SK-N-SH treated with all-trans-retinoic acid at 6 μM for 48 hours (cell line): ENCODE measurements at regions not wholly inside any gene's neighbourhood (a gene's known extent, or its start where the extent isn't known, plus 50 kb on each side); places are given as distances from the start of the nearest gene placed in this dataset.

Experiments
- ATAC-seq: fragments of 200-7000 bp; cut with Tn5 transposase; 3 replicates; pipeline ENCODE4 v1.9.1; 2020; ENCODE audit warnings: mild to moderate bottlenecking, moderate library complexity
- ARNTL ChIP-seq: fragments of 450-650 bp; formaldehyde crosslinking; IDR thresholded peaks from 2 replicates; pipeline ENCODE4 v1.5.0; 2020; ENCODE audit warnings: low read depth, mild to moderate bottlenecking, moderate library complexity, borderline replicate concordance
- BACH2 ChIP-seq: fragments of 250-450 bp; sonication (Bioruptor Pico); IDR thresholded peaks from 2 replicates; pipeline ENCODE4 v1.9.0; 2021; ENCODE audit warnings: mild to moderate bottlenecking, borderline replicate concordance
- CSDC2 ChIP-seq: fragments of 250-450 bp; sonication (Bioruptor Pico); IDR thresholded peaks from 2 replicates; pipeline ENCODE4 v1.5.0; 2020; ENCODE audit warnings: mild to moderate bottlenecking, moderate library complexity
- GLIS3 ChIP-seq: fragments of 250-450 bp; sonication (Bioruptor Pico); IDR thresholded peaks from 2 replicates; pipeline ENCODE4 v1.5.0; 2020; ENCODE audit warnings: mild to moderate bottlenecking, moderate library complexity
- ISL1 ChIP-seq: fragments of 250-450 bp; sonication (Bioruptor Pico); IDR thresholded peaks from 2 replicates; pipeline ENCODE4 v2.1.2; 2022; ENCODE audit warnings: mild to moderate bottlenecking, moderate library complexity
- OSR1 ChIP-seq: fragments of 250-450 bp; sonication (Bioruptor Pico); IDR thresholded peaks from 2 replicates; pipeline ENCODE4 v1.8.0; 2022; ENCODE audit warnings: moderate library complexity, mild to moderate bottlenecking, inconsistent platforms
- PPARA ChIP-seq: fragments of 250-450 bp; sonication (Bioruptor Pico); IDR thresholded peaks from 2 replicates; pipeline ENCODE4 v1.5.0; 2020; ENCODE audit warnings: mild to moderate bottlenecking, borderline replicate concordance
- RARB ChIP-seq: fragments of 250-450 bp; sonication (Bioruptor Pico); IDR thresholded peaks from 2 replicates; pipeline ENCODE4 v1.8.0; 2021; ENCODE audit warnings: mild to moderate bottlenecking, moderate library complexity
- SNAI2 ChIP-seq: fragments of 250-450 bp; sonication (Bioruptor Pico); IDR thresholded peaks from 2 replicates; pipeline ENCODE4 v1.5.0; 2020; ENCODE audit warnings: mild to moderate bottlenecking, moderate library complexity
- TOX ChIP-seq: fragments of 250-450 bp; sonication (Bioruptor Pico); IDR thresholded peaks from 2 replicates; pipeline ENCODE4 v1.8.0; 2021; ENCODE audit warnings: mild to moderate bottlenecking, moderate library complexity, borderline replicate concordance
- ZC3H10 ChIP-seq: fragments of 250-450 bp; sonication (Bioruptor Pico); IDR thresholded peaks from 2 replicates; pipeline ENCODE4 v1.5.1; 2021; ENCODE audit warnings: mild to moderate bottlenecking, moderate library complexity
- ZFP3 ChIP-seq: fragments of 250-450 bp; sonication (Bioruptor Pico); IDR thresholded peaks from 2 replicates; pipeline ENCODE4 v1.5.0; 2020; ENCODE audit warnings: mild to moderate bottlenecking, moderate library complexity
- ZFP30 ChIP-seq: fragments of 450-650 bp; formaldehyde crosslinking; IDR thresholded peaks from 2 replicates; pipeline ENCODE4 v1.5.0; 2022; ENCODE audit warnings: mild to moderate bottlenecking, moderate library complexity
- ZNF565 ChIP-seq: fragments of 450-650 bp; formaldehyde crosslinking; conservative IDR thresholded peaks from 2 replicates; pipeline ENCODE4 v1.5.0; 2020; ENCODE audit warnings: low read depth, mild to moderate bottlenecking, moderate library complexity
- ZNF70 ChIP-seq: fragments of 450-650 bp; formaldehyde crosslinking; IDR thresholded peaks from 2 replicates; pipeline ENCODE4 v1.5.0; 2020; ENCODE audit warnings: mild to moderate bottlenecking, moderate library complexity
- ZNF8 ChIP-seq: fragments of 450-650 bp; formaldehyde crosslinking; IDR thresholded peaks from 2 replicates; pipeline ENCODE4 v1.5.0; 2020; ENCODE audit warnings: mild to moderate bottlenecking, moderate library complexity
- TF ChIP-seq, protein P1 (sequence below): fragments of 250-450 bp; sonication (Bioruptor Pico); IDR thresholded peaks from 2 replicates; pipeline ENCODE4 v1.5.1; 2021; ENCODE audit warnings: mild to moderate bottlenecking, moderate library complexity
- TF ChIP-seq, protein P2 (sequence below): fragments of 250-450 bp; sonication (Bioruptor Pico); IDR thresholded peaks from 2 replicates; pipeline ENCODE4 v1.8.0; 2021; ENCODE audit warnings: low read depth, mild to moderate bottlenecking, moderate library complexity, borderline replicate concordance
- TF ChIP-seq, protein P3 (sequence below): fragments of 250-450 bp; sonication (Bioruptor Pico); IDR thresholded peaks from 2 replicates; pipeline ENCODE4 v1.5.0; 2020; ENCODE audit warnings: mild to moderate bottlenecking, moderate library complexity
- TF ChIP-seq, protein P4 (sequence below): fragments of 250-450 bp; sonication (Bioruptor Pico); IDR thresholded peaks from 2 replicates; pipeline ENCODE4 v1.5.1; 2020; ENCODE audit warnings: low read depth, mild to moderate bottlenecking, moderate library complexity
- TF ChIP-seq, protein P5 (sequence below): fragments of 250-450 bp; sonication (Bioruptor Pico); IDR thresholded peaks from 2 replicates; pipeline ENCODE4 v1.8.0; 2020; ENCODE audit warnings: mild to moderate bottlenecking, moderate library complexity, borderline replicate concordance

DNA sequence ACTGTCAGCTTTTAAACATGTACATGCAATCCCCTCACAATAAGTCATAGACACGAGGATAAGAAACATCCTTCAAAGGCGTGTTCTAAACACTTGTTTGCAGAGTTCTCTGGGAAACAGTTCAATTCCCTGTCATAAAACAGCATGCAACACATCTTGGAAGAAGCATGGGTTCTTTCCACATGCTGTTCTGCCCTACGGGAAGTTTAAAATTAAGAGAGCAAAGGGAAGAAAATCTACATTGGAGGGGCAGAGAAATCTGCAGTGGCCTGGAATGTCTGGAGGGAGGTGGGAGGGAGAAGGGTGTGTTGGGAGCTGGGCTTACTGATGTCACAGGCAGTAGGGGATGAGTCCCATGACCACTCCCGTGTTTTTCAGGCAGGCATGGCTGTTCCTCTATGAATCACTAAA, 98.3 kb upstream of the SLC2A1 start:
- no peak for ATAC-seq
- TF ChIP-seq ARNTL (CRISPR knock-in tag) = no peak
- no peak for TF ChIP-seq ZNF70 (CRISPR knock-in tag)
- TF ChIP-seq ZFP30 (CRISPR knock-in tag) = no peak
- TF ChIP-seq, protein P1, sequence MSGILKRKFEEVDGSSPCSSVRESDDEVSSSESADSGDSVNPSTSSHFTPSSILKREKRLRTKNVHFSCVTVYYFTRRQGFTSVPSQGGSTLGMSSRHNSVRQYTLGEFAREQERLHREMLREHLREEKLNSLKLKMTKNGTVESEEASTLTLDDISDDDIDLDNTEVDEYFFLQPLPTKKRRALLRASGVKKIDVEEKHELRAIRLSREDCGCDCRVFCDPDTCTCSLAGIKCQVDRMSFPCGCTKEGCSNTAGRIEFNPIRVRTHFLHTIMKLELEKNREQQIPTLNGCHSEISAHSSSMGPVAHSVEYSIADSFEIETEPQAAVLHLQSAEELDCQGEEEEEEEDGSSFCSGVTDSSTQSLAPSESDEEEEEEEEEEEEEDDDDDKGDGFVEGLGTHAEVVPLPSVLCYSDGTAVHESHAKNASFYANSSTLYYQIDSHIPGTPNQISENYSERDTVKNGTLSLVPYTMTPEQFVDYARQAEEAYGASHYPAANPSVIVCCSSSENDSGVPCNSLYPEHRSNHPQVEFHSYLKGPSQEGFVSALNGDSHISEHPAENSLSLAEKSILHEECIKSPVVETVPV = no peak
- TF ChIP-seq ZC3H10 (CRISPR knock-in tag) = no peak
- TF ChIP-seq BACH2 = no peak
- TF ChIP-seq ZNF565 (CRISPR knock-in tag) = no peak
- TF ChIP-seq, protein P2, sequence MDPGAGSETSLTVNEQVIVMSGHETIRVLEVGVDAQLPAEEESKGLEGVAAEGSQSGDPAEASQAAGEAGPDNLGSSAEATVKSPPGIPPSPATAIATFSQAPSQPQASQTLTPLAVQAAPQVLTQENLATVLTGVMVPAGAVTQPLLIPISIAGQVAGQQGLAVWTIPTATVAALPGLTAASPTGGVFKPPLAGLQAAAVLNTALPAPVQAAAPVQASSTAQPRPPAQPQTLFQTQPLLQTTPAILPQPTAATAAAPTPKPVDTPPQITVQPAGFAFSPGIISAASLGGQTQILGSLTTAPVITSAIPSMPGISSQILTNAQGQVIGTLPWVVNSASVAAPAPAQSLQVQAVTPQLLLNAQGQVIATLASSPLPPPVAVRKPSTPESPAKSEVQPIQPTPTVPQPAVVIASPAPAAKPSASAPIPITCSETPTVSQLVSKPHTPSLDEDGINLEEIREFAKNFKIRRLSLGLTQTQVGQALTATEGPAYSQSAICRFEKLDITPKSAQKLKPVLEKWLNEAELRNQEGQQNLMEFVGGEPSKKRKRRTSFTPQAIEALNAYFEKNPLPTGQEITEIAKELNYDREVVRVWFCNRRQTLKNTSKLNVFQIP (CRISPR knock-in tag) = no peak
- TF ChIP-seq, protein P3, sequence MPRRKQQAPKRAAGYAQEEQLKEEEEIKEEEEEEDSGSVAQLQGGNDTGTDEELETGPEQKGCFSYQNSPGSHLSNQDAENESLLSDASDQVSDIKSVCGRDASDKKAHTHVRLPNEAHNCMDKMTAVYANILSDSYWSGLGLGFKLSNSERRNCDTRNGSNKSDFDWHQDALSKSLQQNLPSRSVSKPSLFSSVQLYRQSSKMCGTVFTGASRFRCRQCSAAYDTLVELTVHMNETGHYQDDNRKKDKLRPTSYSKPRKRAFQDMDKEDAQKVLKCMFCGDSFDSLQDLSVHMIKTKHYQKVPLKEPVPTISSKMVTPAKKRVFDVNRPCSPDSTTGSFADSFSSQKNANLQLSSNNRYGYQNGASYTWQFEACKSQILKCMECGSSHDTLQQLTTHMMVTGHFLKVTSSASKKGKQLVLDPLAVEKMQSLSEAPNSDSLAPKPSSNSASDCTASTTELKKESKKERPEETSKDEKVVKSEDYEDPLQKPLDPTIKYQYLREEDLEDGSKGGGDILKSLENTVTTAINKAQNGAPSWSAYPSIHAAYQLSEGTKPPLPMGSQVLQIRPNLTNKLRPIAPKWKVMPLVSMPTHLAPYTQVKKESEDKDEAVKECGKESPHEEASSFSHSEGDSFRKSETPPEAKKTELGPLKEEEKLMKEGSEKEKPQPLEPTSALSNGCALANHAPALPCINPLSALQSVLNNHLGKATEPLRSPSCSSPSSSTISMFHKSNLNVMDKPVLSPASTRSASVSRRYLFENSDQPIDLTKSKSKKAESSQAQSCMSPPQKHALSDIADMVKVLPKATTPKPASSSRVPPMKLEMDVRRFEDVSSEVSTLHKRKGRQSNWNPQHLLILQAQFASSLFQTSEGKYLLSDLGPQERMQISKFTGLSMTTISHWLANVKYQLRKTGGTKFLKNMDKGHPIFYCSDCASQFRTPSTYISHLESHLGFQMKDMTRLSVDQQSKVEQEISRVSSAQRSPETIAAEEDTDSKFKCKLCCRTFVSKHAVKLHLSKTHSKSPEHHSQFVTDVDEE = no peak
- no peak for TF ChIP-seq GLIS3 (CRISPR knock-in tag)
- no peak for TF ChIP-seq ZNF8 (CRISPR knock-in tag)
- no peak for TF ChIP-seq SNAI2 (CRISPR knock-in tag)

GRCh38 chr1:43056460-43056859, 97.8 kb upstream of the SLC2A1 start:
- no peak for ATAC-seq

More at GRCh38 chr1:43056460-43056859, 97.8 kb upstream of the SLC2A1 start:
- no peak for TF ChIP-seq ISL1 (CRISPR knock-in tag)
- no peak for TF ChIP-seq ZNF565 (CRISPR knock-in tag)
- TF ChIP-seq, protein P4, sequence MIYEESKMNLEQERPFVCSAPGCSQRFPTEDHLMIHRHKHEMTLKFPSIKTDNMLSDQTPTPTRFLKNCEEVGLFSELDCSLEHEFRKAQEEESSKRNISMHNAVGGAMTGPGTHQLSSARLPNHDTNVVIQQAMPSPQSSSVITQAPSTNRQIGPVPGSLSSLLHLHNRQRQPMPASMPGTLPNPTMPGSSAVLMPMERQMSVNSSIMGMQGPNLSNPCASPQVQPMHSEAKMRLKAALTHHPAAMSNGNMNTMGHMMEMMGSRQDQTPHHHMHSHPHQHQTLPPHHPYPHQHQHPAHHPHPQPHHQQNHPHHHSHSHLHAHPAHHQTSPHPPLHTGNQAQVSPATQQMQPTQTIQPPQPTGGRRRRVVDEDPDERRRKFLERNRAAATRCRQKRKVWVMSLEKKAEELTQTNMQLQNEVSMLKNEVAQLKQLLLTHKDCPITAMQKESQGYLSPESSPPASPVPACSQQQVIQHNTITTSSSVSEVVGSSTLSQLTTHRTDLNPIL (CRISPR knock-in tag) = no peak
- TF ChIP-seq, protein P1 = no peak
- no peak for TF ChIP-seq ZNF8 (CRISPR knock-in tag)
- TF ChIP-seq ZFP3 = no peak
- TF ChIP-seq PPARA (CRISPR knock-in tag) = no peak
- no peak for TF ChIP-seq OSR1 (CRISPR knock-in tag)
- no peak for TF ChIP-seq RARB
- TF ChIP-seq, protein P3 = no peak
- no peak for TF ChIP-seq GLIS3 (CRISPR knock-in tag)
- TF ChIP-seq, protein P5, sequence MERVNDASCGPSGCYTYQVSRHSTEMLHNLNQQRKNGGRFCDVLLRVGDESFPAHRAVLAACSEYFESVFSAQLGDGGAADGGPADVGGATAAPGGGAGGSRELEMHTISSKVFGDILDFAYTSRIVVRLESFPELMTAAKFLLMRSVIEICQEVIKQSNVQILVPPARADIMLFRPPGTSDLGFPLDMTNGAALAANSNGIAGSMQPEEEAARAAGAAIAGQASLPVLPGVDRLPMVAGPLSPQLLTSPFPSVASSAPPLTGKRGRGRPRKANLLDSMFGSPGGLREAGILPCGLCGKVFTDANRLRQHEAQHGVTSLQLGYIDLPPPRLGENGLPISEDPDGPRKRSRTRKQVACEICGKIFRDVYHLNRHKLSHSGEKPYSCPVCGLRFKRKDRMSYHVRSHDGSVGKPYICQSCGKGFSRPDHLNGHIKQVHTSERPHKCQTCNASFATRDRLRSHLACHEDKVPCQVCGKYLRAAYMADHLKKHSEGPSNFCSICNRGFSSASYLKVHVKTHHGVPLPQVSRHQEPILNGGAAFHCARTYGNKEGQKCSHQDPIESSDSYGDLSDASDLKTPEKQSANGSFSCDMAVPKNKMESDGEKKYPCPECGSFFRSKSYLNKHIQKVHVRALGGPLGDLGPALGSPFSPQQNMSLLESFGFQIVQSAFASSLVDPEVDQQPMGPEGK = no peak
- no peak for TF ChIP-seq SNAI2 (CRISPR knock-in tag)
- TF ChIP-seq TOX (CRISPR knock-in tag) = no peak
- TF ChIP-seq, protein P2 (CRISPR knock-in tag) = no peak
- TF ChIP-seq CSDC2 (CRISPR knock-in tag) = no peak
